Neural cell (in vitro differentiated cells): ENCODE measurements at regions not wholly inside any gene's neighbourhood (a gene's known extent, or its start where the extent isn't known, plus 50 kb on each side); places are given as distances from the start of the nearest gene placed in this dataset.

Experiments used
- H2AFZ ChIP-seq: fragments of 200-600, 300-800 bp; sonication (generic), shearing (Covaris generic); 2 replicates; pipeline ENCODE4 v1.6.0; 2014; ENCODE audit warnings: low read depth, mild to moderate bottlenecking, antibody characterized with exemption, low read length, moderate library complexity
- H3F3A ChIP-seq: fragments of 200-600 bp; shearing (Covaris generic); 2 replicates; pipeline ENCODE4 v1.6.1; 2016; ENCODE audit warnings: mild to moderate bottlenecking, moderate library complexity, mixed read lengths, antibody characterized with exemption, low read length; ENCODE audit not compliant: insufficient read depth, poor library complexity, severe bottlenecking
- H3K27ac ChIP-seq: fragments of 200-600, 300-800 bp; sonication (generic), shearing (Covaris generic); 2 replicates; pipeline ENCODE4 v1.5.1; 2014; ENCODE audit warnings: mild to moderate bottlenecking, low read length, moderate library complexity
- H3K27me3 ChIP-seq: fragments of 300-800, 200-600 bp; sonication (generic), shearing (Covaris generic); 2 replicates; pipeline ENCODE4 v1.6.0; 2014; ENCODE audit warnings: mild to moderate bottlenecking, low read depth, low read length, moderate library complexity; ENCODE audit not compliant: insufficient read depth
- H3K36me3 ChIP-seq: fragments of 300-800, 200-600 bp; sonication (generic), shearing (Covaris generic); 2 replicates; pipeline ENCODE4 v1.5.1; 2014; ENCODE audit warnings: mild to moderate bottlenecking, antibody characterized with exemption, low read length, moderate library complexity; ENCODE audit not compliant: insufficient read depth
- H3K4me2 ChIP-seq: fragments of 300-800, 200-600 bp; sonication (generic), shearing (Covaris generic); 2 replicates; pipeline ENCODE4 v1.6.0; 2014; ENCODE audit warnings: mild to moderate bottlenecking, low read length
- H3K4me3 ChIP-seq: fragments of 300-800, 200-600 bp; sonication (generic), shearing (Covaris generic); 2 replicates; pipeline ENCODE4 v1.5.1; 2014; ENCODE audit warnings: mild to moderate bottlenecking, low read length, moderate library complexity
- H3K79me2 ChIP-seq: fragments of 200-600 bp; shearing (Covaris generic); replicated peaks from 2 replicates; pipeline ENCODE4 v1.6.0; 2014; ENCODE audit warnings: mild to moderate bottlenecking, low read length, moderate library complexity; ENCODE audit not compliant: insufficient read depth
- H3K9ac ChIP-seq: fragments of 300-800, 200-600 bp; sonication (generic), shearing (Covaris generic); 2 replicates; pipeline ENCODE4 v1.6.1; 2016; ENCODE audit warnings: mild to moderate bottlenecking, low read length, mixed read lengths
- H3K9me2 ChIP-seq: fragments of 200-600 bp; shearing (Covaris generic); 2 replicates; pipeline ENCODE4 v1.6.1; 2016; ENCODE audit warnings: mild to moderate bottlenecking, low read length, mixed read lengths; ENCODE audit not compliant: insufficient read depth
- H3K9me3 ChIP-seq: fragments of 200-600, 300-800 bp; sonication (generic), shearing (Covaris generic); 2 replicates; pipeline ENCODE4 v1.6.1; 2016; ENCODE audit warnings: mild to moderate bottlenecking, mixed run types, low read length, moderate library complexity, mixed read lengths
- H4K20me1 ChIP-seq: fragments of 200-600 bp; shearing (Covaris generic); 2 replicates; pipeline ENCODE4 v1.6.1; 2016; ENCODE audit warnings: mild to moderate bottlenecking, mixed run types; ENCODE audit not compliant: insufficient read depth
- EP300 ChIP-seq: fragments of 450-650 bp; conservative IDR thresholded peaks from 2 replicates; pipeline ENCODE4 v1.6.1; 2014; ENCODE audit warnings: antibody characterized with exemption, mild to moderate bottlenecking, moderate library complexity; ENCODE audit not compliant: poor library complexity, severe bottlenecking
- EZH2 ChIP-seq: fragments of 200-600, 300-800 bp; shearing (Covaris generic), sonication (generic); IDR thresholded peaks from 2 replicates; pipeline ENCODE4 v1.6.1; 2014; ENCODE audit warnings: antibody characterized with exemption, low read length, borderline replicate concordance, mild to moderate bottlenecking; ENCODE audit not compliant: insufficient read depth, poor library complexity, severe bottlenecking
- MXI1 ChIP-seq: fragments of 450-650 bp; conservative IDR thresholded peaks from 2 replicates; pipeline ENCODE4 v1.6.1; 2014; ENCODE audit warnings: antibody characterized with exemption, mild to moderate bottlenecking; ENCODE audit not compliant: poor library complexity, severe bottlenecking
- POLR2AphosphoS5 ChIP-seq: IDR thresholded peaks from 2 replicates; pipeline ENCODE4 v1.6.1; 2012
- RAD21 ChIP-seq: fragments of 450-650 bp; conservative IDR thresholded peaks from 2 replicates; pipeline ENCODE4 v1.6.1; 2014; ENCODE audit warnings: antibody characterized with exemption, mild to moderate bottlenecking, moderate library complexity
- SMC3 ChIP-seq: fragments of 450-650 bp; conservative IDR thresholded peaks from 2 replicates; pipeline ENCODE4 v1.6.1; 2014; ENCODE audit warnings: antibody characterized with exemption, mild to moderate bottlenecking, moderate library complexity; ENCODE audit not compliant: poor library complexity
- TAF1 ChIP-seq: IDR thresholded peaks from 2 replicates; pipeline ENCODE4 v1.6.1; 2012; ENCODE audit warnings: low read depth
- TF ChIP-seq, protein P1 (sequence below): IDR thresholded peaks from 2 replicates; pipeline ENCODE4 v1.6.1; 2012; ENCODE audit warnings: borderline replicate concordance
- TF ChIP-seq, protein P2 (sequence below): fragments of 450-650 bp; IDR thresholded peaks from 2 replicates; pipeline ENCODE4 v1.5.1; 2014; ENCODE audit warnings: antibody characterized with exemption, mild to moderate bottlenecking, moderate library complexity; ENCODE audit not compliant: poor library complexity, severe bottlenecking

DNA sequence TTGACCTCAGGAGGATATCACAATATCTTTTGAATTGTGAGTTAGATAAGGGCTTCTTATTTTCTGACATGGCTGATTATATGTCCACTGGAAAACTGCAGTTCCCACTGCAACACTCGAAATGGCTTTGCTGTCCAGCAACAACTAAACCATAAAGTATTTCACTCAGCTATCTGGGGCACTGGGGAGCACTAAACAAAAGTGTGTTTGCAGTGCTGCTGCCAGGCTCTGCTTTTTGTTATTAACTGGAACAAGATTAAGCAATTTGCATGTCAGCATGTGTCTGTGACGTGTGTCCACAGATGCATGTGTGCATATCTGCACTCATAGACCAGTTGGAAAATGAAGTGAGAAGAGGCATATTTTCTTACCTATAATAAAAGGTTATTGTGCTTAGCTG is 107.8 kb upstream of the CCN2 start:
- no peak overlapping the region for H3K27ac ChIP-seq
- H3K9me2 ChIP-seq: no peaks in the 10 kb centered on the region
- no peaks in the 10 kb centered on the region for H3F3A ChIP-seq
- no peak overlapping the region for H2AFZ ChIP-seq
- no peaks in the 10 kb centered on the region for H3K36me3 ChIP-seq
- no peak overlapping the region for H3K9ac ChIP-seq
- H3K27me3 ChIP-seq: no peaks in the 10 kb centered on the region
- no peak overlapping the region for H3K4me3 ChIP-seq
- H3K79me2 ChIP-seq: no peaks in the 10 kb centered on the region
- H3K9me3 ChIP-seq: no peaks in the 10 kb centered on the region
- H4K20me1 ChIP-seq: no peaks in the 10 kb centered on the region
- no peak overlapping the region for H3K4me2 ChIP-seq
- TF ChIP-seq, protein P1, sequence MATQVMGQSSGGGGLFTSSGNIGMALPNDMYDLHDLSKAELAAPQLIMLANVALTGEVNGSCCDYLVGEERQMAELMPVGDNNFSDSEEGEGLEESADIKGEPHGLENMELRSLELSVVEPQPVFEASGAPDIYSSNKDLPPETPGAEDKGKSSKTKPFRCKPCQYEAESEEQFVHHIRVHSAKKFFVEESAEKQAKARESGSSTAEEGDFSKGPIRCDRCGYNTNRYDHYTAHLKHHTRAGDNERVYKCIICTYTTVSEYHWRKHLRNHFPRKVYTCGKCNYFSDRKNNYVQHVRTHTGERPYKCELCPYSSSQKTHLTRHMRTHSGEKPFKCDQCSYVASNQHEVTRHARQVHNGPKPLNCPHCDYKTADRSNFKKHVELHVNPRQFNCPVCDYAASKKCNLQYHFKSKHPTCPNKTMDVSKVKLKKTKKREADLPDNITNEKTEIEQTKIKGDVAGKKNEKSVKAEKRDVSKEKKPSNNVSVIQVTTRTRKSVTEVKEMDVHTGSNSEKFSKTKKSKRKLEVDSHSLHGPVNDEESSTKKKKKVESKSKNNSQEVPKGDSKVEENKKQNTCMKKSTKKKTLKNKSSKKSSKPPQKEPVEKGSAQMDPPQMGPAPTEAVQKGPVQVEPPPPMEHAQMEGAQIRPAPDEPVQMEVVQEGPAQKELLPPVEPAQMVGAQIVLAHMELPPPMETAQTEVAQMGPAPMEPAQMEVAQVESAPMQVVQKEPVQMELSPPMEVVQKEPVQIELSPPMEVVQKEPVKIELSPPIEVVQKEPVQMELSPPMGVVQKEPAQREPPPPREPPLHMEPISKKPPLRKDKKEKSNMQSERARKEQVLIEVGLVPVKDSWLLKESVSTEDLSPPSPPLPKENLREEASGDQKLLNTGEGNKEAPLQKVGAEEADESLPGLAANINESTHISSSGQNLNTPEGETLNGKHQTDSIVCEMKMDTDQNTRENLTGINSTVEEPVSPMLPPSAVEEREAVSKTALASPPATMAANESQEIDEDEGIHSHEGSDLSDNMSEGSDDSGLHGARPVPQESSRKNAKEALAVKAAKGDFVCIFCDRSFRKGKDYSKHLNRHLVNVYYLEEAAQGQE: no peak
- TF ChIP-seq EZH2: no peak
- TF ChIP-seq TAF1: no peak
- TF ChIP-seq POLR2AphosphoS5: peak; percentile 30

DNA sequence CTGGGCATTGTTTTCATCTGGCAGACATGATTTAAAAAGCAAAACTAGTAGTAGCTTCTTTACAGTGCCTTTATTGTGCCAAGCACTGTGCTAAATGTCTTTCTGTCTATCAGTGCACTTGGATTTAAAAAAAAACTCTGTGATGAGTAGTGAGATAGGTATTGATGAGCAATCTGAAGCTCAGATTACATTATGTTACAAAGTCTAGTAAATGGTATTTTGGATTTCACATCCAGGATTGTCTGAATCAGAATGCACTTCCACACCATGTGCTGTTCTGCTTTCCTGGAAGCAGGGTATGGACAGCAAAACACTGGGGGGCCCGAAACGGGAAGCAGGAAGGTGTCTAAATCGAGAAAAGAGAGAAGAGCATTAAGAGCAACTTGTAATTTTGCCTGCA is 103.4 kb upstream of the CCN2 start:
- H3K9me2 ChIP-seq: no peaks in the 10 kb centered on the region

More for the DNA sequence above, 103.4 kb upstream of the CCN2 start:
- no peak overlapping the region for H3K4me2 ChIP-seq
- no peaks in the 10 kb centered on the region for H3K36me3 ChIP-seq
- no peaks in the 10 kb centered on the region for H3K79me2 ChIP-seq
- TF ChIP-seq EP300 (no peak), POLR2AphosphoS5 (no peak), SMC3 (no peak), MXI1 (no peak), EZH2 (no peak), RAD21 (no peak), TAF1 (no peak)
- TF ChIP-seq, protein P1: no peak
- TF ChIP-seq, protein P2, sequence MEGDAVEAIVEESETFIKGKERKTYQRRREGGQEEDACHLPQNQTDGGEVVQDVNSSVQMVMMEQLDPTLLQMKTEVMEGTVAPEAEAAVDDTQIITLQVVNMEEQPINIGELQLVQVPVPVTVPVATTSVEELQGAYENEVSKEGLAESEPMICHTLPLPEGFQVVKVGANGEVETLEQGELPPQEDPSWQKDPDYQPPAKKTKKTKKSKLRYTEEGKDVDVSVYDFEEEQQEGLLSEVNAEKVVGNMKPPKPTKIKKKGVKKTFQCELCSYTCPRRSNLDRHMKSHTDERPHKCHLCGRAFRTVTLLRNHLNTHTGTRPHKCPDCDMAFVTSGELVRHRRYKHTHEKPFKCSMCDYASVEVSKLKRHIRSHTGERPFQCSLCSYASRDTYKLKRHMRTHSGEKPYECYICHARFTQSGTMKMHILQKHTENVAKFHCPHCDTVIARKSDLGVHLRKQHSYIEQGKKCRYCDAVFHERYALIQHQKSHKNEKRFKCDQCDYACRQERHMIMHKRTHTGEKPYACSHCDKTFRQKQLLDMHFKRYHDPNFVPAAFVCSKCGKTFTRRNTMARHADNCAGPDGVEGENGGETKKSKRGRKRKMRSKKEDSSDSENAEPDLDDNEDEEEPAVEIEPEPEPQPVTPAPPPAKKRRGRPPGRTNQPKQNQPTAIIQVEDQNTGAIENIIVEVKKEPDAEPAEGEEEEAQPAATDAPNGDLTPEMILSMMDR: no peak
- no peak overlapping the region for H3K4me3 ChIP-seq
- H3K9ac ChIP-seq: no peak overlapping the region
- H3F3A ChIP-seq: no peaks in the 10 kb centered on the region
- H3K27me3 ChIP-seq: no peaks in the 10 kb centered on the region
- no peak overlapping the region for H2AFZ ChIP-seq
- no peaks in the 10 kb centered on the region for H3K9me3 ChIP-seq
- H3K27ac ChIP-seq: no peak overlapping the region
- H4K20me1 ChIP-seq: no peaks in the 10 kb centered on the region
